Uterus (tissue), 2 donors: ENCODE measurements at regions not wholly inside any gene's neighbourhood (a gene's known extent, or its start where the extent isn't known, plus 50 kb on each side); places are given as distances from the start of the nearest gene placed in this dataset.

ENCODE experiments used
- POLR2A ChIP-seq, 2 donors: fragments of 450-650 bp; IDR thresholded peaks; one replicate each; pipeline ENCODE4 v1.6.1; 2016; ENCODE audit warnings: antibody characterized with exemption in 2 of 2, mild to moderate bottlenecking in 1 of 2, moderate library complexity in 1 of 2
- TF ChIP-seq, protein P1 (sequence below), 4 experiments: fragments of 200-600 bp in 2 of 4; fragments of 450-650 bp in 2 of 4; sonication (generic) in 2 of 4; IDR thresholded peaks; one replicate each; pipeline ENCODE4 v1.5.1; 2016 to 2019; ENCODE audit warnings: antibody characterized with exemption in 4 of 4, mild to moderate bottlenecking in 2 of 4, moderate library complexity in 1 of 4

DNA sequence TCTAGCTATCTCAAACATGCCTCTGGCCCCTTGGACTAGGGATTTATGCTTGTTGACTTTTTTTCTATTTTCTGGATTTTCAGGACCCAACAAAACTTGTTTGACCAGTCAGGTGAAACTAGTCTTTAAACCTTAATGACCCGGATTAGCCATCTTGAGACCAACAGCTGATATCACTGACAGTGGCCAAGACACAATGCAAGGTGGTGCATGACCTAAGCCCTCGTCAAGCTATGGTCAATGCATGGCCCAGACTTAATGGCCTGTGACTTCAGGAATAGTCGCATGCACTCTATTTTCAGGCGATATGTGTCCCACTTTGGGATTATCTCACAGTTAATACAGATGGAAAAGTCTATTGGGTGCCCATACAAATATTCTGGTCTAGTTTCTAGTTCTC, 190.4 kb downstream of the ZBTB18 start:
- TF ChIP-seq POLR2A (IDR thresholded peaks at IDR 0.05), result no peak
- TF ChIP-seq, protein P1, sequence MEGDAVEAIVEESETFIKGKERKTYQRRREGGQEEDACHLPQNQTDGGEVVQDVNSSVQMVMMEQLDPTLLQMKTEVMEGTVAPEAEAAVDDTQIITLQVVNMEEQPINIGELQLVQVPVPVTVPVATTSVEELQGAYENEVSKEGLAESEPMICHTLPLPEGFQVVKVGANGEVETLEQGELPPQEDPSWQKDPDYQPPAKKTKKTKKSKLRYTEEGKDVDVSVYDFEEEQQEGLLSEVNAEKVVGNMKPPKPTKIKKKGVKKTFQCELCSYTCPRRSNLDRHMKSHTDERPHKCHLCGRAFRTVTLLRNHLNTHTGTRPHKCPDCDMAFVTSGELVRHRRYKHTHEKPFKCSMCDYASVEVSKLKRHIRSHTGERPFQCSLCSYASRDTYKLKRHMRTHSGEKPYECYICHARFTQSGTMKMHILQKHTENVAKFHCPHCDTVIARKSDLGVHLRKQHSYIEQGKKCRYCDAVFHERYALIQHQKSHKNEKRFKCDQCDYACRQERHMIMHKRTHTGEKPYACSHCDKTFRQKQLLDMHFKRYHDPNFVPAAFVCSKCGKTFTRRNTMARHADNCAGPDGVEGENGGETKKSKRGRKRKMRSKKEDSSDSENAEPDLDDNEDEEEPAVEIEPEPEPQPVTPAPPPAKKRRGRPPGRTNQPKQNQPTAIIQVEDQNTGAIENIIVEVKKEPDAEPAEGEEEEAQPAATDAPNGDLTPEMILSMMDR (IDR thresholded peaks at IDR 0.05), result no peak
